Peyer's patch (tissue), 4 donors: ENCODE measurements at regions not wholly inside any gene's neighbourhood (a gene's known extent, or its start where the extent isn't known, plus 50 kb on each side); places are given as distances from the start of the nearest gene placed in this dataset.

ENCODE experiments used
- DNase-seq, 3 donors: peaks; one replicate each; pipeline ENCODE4 v3.0.0-alpha.2; 2017 to 2019
- H3K27ac ChIP-seq, 4 donors: fragments of 200-600 bp; sonication (generic); one replicate each; pipeline ENCODE4 v1.5.1; 2016 to 2019
- H3K27me3 ChIP-seq, 2 donors: fragments of 200-600 bp; sonication (generic); one replicate each; pipeline ENCODE4 v1.5.1; 2019
- H3K36me3 ChIP-seq, 3 donors: fragments of 200-600 bp; sonication (generic); one replicate each; pipeline ENCODE4 v1.5.1; 2016 to 2019
- H3K4me1 ChIP-seq, 4 donors: fragments of 200-600 bp; sonication (generic); one replicate each; pipeline ENCODE4 v1.5.1; 2016 to 2019
- H3K4me3 ChIP-seq, 4 donors: fragments of 200-600 bp; sonication (generic); 1 replicate in 3 of 4; 2 replicates in 1 of 4; pipeline ENCODE4 v1.5.1; 2016 to 2019; ENCODE audit warnings: mild to moderate bottlenecking in 1 of 4
- H3K9me3 ChIP-seq, 4 donors: fragments of 200-600 bp; sonication (generic); one replicate each; pipeline ENCODE4 v1.5.1; 2016 to 2019; ENCODE audit warnings: mild to moderate bottlenecking in 1 of 4
- POLR2A ChIP-seq, 2 donors: fragments of 450-650 bp; IDR thresholded peaks; one replicate each; pipeline ENCODE4 v1.5.1; 2017; ENCODE audit warnings: antibody characterized with exemption in 2 of 2, mild to moderate bottlenecking in 2 of 2, moderate library complexity in 2 of 2
- TF ChIP-seq, protein P1 (sequence below), 6 experiments: fragments of 450-650 bp in 4 of 6; fragments of 200-600 bp in 2 of 6; sonication (generic) in 1 of 6; IDR thresholded peaks; one replicate each; pipeline ENCODE4 v1.5.1; 2017 to 2019; ENCODE audit warnings: antibody characterized with exemption in 6 of 6, mild to moderate bottlenecking in 3 of 6, moderate library complexity in 1 of 6

GRCh38 chr17:53391197-53391596 is 431.5 kb upstream of the KIF2B start:
- Histone ChIP-seq H3K36me3 (no peaks in the 10 kb centered on the region), H3K9me3 (peaks cover 0 to 4% (median 0%) of the 10 kb centered on the region in 4 donors), H3K4me3 (no peak overlapping the region), H3K27me3 (no peaks in the 10 kb centered on the region), H3K4me1 (no peaks in the 10 kb centered on the region), H3K27ac (no peak overlapping the region)
- TF ChIP-seq, protein P1, sequence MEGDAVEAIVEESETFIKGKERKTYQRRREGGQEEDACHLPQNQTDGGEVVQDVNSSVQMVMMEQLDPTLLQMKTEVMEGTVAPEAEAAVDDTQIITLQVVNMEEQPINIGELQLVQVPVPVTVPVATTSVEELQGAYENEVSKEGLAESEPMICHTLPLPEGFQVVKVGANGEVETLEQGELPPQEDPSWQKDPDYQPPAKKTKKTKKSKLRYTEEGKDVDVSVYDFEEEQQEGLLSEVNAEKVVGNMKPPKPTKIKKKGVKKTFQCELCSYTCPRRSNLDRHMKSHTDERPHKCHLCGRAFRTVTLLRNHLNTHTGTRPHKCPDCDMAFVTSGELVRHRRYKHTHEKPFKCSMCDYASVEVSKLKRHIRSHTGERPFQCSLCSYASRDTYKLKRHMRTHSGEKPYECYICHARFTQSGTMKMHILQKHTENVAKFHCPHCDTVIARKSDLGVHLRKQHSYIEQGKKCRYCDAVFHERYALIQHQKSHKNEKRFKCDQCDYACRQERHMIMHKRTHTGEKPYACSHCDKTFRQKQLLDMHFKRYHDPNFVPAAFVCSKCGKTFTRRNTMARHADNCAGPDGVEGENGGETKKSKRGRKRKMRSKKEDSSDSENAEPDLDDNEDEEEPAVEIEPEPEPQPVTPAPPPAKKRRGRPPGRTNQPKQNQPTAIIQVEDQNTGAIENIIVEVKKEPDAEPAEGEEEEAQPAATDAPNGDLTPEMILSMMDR (IDR thresholded peaks at IDR 0.05), result no peak
- TF ChIP-seq POLR2A (IDR thresholded peaks at IDR 0.05), result no peak
- DNase-seq, result no peak

DNA sequence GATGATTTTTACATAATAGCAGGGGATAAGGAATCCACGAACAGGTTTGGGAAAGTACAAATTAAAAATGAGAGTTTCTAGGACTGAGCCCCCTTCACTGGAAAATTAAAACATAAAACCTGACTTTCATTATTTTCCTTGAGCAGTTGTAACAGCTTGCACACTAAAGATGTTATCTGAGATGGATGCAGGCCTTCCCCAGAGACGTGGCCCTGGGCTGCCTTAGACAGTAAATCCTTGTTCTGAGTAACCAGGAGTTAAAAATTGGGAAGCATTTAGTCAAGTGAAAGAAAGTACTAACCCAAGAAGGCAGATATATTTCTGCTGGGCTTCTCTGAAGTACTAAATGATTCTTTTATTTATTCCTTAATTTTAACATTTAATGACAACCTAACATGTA is 432.2 kb upstream of the KIF2B start:
- Histone ChIP-seq H3K4me3 (no peak overlapping the region), H3K36me3 (no peaks in the 10 kb centered on the region), H3K27me3 (no peaks in the 10 kb centered on the region), H3K27ac (no peak overlapping the region), H3K9me3 (peaks cover 0 to 4% (median 0%) of the 10 kb centered on the region in 4 donors), H3K4me1 (no peaks in the 10 kb centered on the region)
- TF ChIP-seq POLR2A (IDR thresholded peaks at IDR 0.05), result no peak
- TF ChIP-seq, protein P1 (IDR thresholded peaks at IDR 0.05), result no peak
- no peak for DNase-seq

GRCh38 chr17:53387745-53388144 is 435.0 kb upstream of the KIF2B start:
- no peak for TF ChIP-seq POLR2A (IDR thresholded peaks at IDR 0.05)
- TF ChIP-seq, protein P1 (IDR thresholded peaks at IDR 0.05), result no peak
- no peak for DNase-seq
- H3K9me3 ChIP-seq, result peaks cover 0 to 2% (median 0%) of the 10 kb centered on the region in 4 donors

GRCh38 chr17:53353919-53354351 is 468.8 kb upstream of the KIF2B start:
- Histone ChIP-seq H3K36me3 (no peaks in the 10 kb centered on the region), H3K4me1 (no peaks in the 10 kb centered on the region), H3K9me3 (no peaks in the 10 kb centered on the region), H3K27me3 (no peaks in the 10 kb centered on the region), H3K4me3 (no peak overlapping the region), H3K27ac (no peak overlapping the region)
- DNase-seq, result no peak
- TF ChIP-seq POLR2A (IDR thresholded peaks at IDR 0.05), result no peak
- TF ChIP-seq, protein P1 (IDR thresholded peaks at IDR 0.05), result no peak

More at GRCh38 chr17:53387745-53388144, 435.0 kb upstream of the KIF2B start:
- no peaks in the 10 kb centered on the region for H3K27me3 ChIP-seq
- H3K4me3 ChIP-seq, result no peak overlapping the region
- H3K4me1 ChIP-seq, result no peaks in the 10 kb centered on the region
- H3K36me3 ChIP-seq, result no peaks in the 10 kb centered on the region
- no peak overlapping the region for H3K27ac ChIP-seq

DNA sequence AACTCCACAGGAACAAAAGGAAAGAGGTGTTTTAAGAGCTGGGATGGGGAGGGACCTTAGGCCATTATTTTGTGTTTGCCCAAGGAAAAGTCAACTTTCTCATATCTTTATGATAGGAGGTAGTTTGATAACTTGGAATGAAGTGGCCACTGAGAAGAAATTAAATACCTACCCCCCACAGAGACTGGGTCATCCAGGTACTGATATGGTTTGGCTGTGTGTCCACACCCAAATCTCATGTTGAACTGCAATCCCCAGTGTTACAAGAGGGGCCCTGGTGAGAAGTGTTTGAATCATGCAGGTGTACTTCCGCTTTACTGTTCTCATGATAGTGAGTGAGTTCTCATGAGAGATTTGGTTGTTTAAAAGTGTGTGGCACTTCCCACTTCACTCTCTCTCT is 477.9 kb upstream of the KIF2B start:
- Histone ChIP-seq H3K4me3 (no peak overlapping the region), H3K27me3 (no peaks in the 10 kb centered on the region), H3K4me1 (no peaks in the 10 kb centered on the region), H3K9me3 (peaks cover 0 to 4% (median 0%) of the 10 kb centered on the region in 4 donors), H3K27ac (no peak overlapping the region), H3K36me3 (no peaks in the 10 kb centered on the region)
- no peak for TF ChIP-seq POLR2A (IDR thresholded peaks at IDR 0.05)
- TF ChIP-seq, protein P1 (IDR thresholded peaks at IDR 0.05), result no peak
- DNase-seq, result no peak

DNA sequence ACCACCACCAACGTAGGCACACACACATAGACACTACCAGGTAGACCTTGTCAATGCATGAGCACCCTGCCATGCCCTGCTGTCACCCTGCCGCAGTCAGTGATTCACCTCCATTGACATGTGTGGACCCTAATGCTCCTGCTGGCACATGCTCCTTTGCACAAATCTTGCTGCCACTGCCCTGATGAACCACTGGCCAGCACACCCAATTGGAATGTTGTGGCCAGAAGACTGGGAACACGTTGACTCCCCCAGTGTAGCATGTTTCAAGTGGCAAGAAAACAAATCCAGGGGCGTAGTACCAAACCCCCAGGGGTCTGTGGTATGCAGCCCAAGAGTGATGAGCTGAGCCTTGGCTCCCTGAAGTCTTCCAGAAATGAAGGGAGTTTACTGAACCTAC is 486.4 kb upstream of the KIF2B start:
- Histone ChIP-seq H3K36me3 (no peaks in the 10 kb centered on the region), H3K9me3 (peaks cover 0 to 4% (median 0%) of the 10 kb centered on the region in 4 donors), H3K27ac (no peak overlapping the region), H3K4me1 (no peaks in the 10 kb centered on the region), H3K4me3 (no peak overlapping the region), H3K27me3 (no peaks in the 10 kb centered on the region)
- no peak for DNase-seq
- no peak for TF ChIP-seq POLR2A (IDR thresholded peaks at IDR 0.05)
- TF ChIP-seq, protein P1 (IDR thresholded peaks at IDR 0.05), result no peak
